Head of caudate nucleus (tissue), 42 donors: ENCODE measurements at regions not wholly inside any gene's neighbourhood (a gene's known extent, or its start where the extent isn't known, plus 50 kb on each side); places are given as distances from the start of the nearest gene placed in this dataset.

Experiments used
- DNase-seq, 42 donors: peaks; one replicate each; pipeline versions ENCODE4 v3.0.0 to v3.0.0-alpha.2; 2020 to 2021; ENCODE audit warnings: mixed read lengths in 7 of 42
- intact Hi-C: fragments of 100-400 bp; cut with DNase I; formaldehyde crosslinking; loops from one replicate; pipeline ENCODE4 v1.15.0; 2022

GRCh38 chr6:71179249-71179885 is 109.2 kb upstream of the OGFRL1 start:
- intact Hi-C loops, result no loop called here
- peak in 1 of 42 donors; percentile 6 for DNase-seq

GRCh38 chr6:71181565-71181964 is 107.0 kb upstream of the OGFRL1 start:
- no peak for DNase-seq
- intact Hi-C loops, result no loop called here

DNA sequence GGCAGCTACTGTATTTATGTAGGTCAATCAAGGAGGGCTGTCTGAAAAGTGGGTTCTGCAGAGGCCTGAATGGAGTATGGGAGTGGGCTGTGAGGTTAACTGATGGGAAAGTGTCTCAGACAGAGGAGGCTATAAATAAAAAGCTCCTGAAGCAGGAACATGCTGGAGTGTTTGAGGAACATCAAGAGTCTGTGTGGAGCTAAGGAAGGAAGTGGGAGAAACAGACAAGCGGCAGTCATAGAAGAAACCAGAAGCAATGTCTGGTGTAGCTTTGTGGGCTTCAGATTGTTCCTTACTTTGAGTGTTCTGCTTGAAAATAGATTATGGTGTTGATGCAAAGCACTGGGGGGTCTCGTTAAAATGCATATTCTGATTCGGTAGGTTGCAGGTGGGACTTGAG is 101.5 kb upstream of the OGFRL1 start:
- DNase-seq, result peak in 3 of 42 donors; percentile 2 to 36 (median 11)
- intact Hi-C loops, result no loop called here

DNA sequence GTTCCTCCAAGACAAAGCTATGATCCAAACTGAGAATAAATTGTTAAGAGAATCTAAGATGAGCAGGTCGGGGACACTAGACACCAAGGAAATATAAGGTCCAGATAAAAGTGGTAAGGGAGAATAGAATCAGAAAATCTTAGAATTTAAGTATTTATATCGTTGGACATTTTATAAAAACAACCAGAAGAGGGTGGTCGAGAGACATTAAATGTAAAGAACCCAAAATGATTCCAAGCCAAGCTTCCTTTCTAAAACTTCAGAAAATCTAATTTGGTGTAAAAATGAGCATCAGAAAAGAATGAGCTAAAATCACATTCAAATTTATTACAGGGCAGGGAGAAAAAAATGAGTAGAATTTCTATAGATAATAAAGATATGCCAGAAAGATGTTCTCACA is 97.8 kb upstream of the OGFRL1 start:
- no peak for DNase-seq
- intact Hi-C loops, result loop anchor here (10.0 kb wide), 1 partner anchor 154 kb away; no protein-coding TSS in a partner anchor

- intact Hi-C loops, result loop anchor here (10.0 kb wide), 1 partner anchor 150 kb away; no protein-coding TSS in a partner anchor
- DNase-seq, result no peak
Observed at GRCh38 chr6:71194724-71195123, 93.9 kb upstream of the OGFRL1 start.

DNA sequence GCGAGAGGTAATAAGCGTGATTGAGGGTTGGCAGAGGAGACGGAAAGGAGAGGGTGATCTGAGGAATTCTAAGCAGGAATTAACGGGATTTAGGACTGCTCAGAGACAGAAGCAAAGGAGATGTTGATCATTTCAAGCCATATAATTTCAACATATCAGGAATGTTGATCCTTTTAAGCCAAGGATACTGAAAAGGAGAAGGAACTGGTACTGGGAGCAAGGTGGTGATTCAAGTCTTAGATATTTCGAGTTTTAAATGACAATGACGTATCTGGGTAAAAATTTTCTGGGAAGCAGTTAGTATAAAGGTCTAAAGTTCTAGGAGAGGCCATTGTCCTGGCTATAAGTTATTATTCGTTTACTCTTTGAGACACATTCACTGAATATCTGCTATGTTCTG is 91.3 kb upstream of the OGFRL1 start:
- intact Hi-C loops, result loop anchor here (10.0 kb wide), 1 partner anchor 148 kb away; no protein-coding TSS in a partner anchor
- DNase-seq, result no peak

DNA sequence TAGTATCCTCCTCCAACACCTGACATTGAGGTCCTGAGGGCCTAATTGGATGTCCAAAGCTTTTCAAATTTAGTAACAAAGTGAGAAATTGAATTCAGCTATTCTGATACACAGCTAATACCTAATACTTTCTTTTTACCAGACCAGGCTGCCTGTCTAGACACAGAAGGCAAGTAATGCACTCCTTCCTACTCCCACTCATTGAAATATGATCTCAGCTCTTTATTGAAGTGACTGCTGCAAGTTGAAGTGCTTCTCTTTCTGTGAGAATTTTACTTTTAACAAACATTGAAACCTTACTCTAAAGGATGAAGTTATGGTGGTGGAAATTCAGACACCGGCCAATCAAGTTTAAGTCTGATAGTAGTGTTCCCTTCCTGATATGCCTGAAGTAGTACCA is 90.8 kb upstream of the OGFRL1 start:
- DNase-seq, result no peak
- intact Hi-C loops, result loop anchor here (10.0 kb wide), 1 partner anchor 147 kb away; no protein-coding TSS in a partner anchor

DNA sequence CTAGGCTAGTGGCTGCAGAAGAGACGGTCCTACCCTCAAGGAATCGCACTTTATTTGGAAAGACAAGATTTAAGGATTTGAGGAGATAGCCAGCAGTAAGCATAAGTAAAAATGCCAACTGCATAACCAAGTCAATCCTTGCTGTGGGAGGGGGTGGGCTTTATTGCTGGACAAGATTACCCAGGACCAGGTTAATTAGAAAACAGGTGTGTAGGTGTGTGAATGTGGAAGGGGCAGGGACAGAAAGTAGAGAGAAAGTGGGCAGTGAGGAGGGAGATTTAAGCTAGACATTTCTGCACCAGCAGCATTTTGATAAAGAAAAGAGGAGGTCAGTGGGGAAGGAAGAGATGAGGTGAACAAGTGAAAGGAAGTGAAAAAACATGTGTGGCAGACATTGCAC is 89.7 kb upstream of the OGFRL1 start:
- intact Hi-C loops, result loop anchor here (10.0 kb wide), 1 partner anchor 146 kb away; no protein-coding TSS in a partner anchor
- DNase-seq, result no peak

DNA sequence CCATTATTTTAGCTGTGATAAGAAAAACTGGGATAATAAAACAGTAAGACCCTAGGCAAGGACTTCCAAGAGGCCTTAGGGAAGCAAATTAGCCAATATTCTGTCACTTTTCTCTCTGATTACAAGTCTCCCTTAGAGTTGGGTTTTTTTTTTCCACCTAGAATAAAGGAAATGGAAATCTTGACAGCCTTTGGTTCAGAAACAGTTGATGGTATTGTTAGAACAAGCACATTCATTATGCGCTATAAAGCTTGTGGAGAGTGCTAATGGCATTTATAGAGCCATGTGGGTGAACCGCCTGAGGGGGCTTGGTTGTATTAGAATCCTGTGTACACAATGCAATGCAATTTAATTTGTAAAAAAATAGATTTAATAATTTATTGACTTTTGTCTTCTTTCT is 88.9 kb upstream of the OGFRL1 start:
- intact Hi-C loops, result loop anchor here (10.0 kb wide), 1 partner anchor 145 kb away; no protein-coding TSS in a partner anchor
- DNase-seq, result no peak

DNA sequence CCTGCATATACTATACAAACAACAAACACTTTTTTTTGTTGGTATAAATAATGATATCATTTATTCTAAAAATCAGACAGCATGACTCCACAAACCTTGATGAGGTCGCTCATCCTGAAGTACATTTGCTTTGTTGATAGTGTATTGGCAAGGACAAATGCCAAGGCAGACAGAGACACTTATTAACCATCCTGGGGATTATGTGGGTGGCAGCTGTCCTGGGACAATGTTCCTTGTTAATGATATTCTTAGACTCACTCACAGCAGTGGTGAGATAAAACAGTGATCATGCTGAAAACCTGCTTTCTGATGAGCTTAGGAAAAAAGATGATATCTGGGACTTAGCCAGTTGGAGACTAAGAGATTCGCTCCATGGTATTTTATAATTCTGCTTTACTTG is 85.4 kb upstream of the OGFRL1 start:
- intact Hi-C loops, result no loop called here
- no peak for DNase-seq

DNA sequence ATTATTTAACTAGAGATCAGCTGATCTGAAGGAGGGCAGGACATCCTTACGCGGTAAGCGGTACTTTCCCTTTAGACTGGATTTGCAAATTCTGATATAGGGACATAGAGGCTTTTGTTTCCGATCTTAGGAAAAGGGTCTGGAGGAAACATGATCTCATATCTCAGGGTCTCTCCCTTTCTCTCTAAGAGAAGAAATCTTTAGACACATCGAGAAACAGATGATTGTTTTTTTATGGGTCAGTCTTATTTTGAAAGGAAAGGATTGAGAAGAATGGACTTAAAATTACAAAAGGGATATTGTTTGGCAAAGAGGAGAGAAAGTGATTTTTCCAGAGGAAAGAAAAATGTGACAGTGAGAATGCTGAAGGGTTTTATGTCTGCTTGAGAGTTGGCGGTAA is 83.9 kb upstream of the OGFRL1 start:
- intact Hi-C loops, result no loop called here

DNA sequence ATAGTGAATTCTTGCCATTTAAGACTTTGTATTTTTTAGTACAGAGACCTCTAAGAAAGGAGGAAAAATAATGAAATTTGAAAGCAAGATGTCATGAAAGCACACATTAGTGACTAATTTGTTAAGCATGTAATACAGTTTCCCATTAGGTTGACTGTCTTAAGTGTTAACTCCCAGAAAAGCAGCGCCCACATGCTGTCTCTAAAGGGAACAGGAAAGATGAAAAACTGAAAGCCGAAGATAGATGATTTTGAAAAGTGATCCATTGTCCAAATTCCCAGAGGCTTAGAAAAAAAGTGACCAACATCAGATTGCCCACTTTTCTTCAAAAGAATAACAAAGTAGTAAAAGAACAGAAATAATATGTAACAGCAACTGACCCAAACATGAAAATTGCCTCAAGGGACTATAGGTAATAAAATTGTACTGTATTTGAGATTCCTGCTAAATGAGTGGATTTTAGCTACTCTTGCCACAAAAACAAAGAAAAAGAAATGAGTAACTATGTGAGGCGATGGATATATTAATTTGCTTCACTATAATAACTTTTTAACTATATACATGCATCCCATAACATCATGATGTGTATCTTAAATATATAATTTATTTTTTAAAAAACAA is 83.2 kb upstream of the OGFRL1 start:
- DNase-seq, result peak in 8 of 42 donors; percentile 1 to 50 (median 13)
- intact Hi-C loops, result no loop called here

More for the DNA sequence above, 83.9 kb upstream of the OGFRL1 start:
- no peak for DNase-seq

- no peak for DNase-seq
- intact Hi-C loops, result no loop called here
Observed at GRCh38 chr6:71206089-71206488, 82.5 kb upstream of the OGFRL1 start.

DNA sequence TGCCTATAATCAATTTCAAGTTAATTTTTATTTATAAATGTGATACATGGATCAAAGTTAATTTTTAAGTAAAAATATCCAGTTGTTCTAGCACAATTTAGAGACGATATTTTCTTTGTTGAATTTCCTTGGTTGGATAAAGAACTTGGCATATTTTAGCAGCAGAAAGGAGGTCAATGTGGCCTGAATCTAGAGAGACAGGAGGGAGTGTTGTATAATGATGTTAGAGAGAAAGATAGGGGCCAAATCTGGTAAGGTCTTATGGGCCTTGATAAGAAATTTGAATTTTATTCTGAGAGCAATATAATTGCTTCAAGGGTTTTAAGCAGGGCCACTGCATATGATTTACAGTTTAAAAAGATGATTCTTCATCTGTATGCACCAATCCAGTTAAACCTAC is 79.4 kb upstream of the OGFRL1 start:
- DNase-seq, result no peak
- intact Hi-C loops, result no loop called here

- intact Hi-C loops, result no loop called here
- DNase-seq, result no peak
Observed at GRCh38 chr6:71209626-71210025, 79.0 kb upstream of the OGFRL1 start.

GRCh38 chr6:71211799-71212198 is 76.8 kb upstream of the OGFRL1 start:
- DNase-seq, result no peak
- intact Hi-C loops, result no loop called here

DNA sequence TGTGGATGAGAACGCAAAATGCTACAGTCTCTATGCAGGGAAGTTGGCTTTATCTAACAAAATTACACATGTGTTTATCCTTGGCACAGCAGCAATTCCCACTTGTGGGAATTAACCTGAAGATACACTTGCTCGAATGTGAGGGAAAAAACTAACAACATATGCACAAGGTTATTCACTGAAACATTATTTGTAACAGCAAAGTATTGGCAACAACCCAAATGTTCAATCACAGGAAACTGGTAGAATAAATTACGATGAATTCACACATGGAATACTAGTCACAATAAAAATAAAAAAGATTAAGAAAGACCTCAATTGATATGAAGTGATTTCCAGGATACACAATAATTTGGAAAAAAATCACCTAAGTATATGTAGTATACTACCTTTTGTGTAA is 68.1 kb upstream of the OGFRL1 start:
- intact Hi-C loops, result no loop called here
- no peak for DNase-seq

DNA sequence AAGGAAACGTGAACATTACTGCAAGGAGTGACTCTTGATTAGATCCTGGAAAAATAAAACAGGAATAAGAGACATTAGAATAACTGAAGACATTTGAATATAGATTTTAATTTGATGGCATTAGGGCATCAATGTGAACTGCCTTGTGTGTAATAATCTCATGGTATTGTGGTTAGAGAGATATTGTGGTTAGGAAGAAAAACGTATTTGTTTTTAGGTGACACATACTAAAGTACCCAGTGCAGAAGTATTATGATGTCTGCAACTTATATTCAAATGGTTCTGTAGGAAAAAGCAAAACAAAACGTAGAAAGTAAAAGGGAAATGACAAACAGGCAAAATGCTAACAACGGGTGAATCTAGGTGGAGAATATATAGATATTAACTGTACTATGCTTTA is 65.9 kb upstream of the OGFRL1 start:
- intact Hi-C loops, result no loop called here
- no peak for DNase-seq

DNA sequence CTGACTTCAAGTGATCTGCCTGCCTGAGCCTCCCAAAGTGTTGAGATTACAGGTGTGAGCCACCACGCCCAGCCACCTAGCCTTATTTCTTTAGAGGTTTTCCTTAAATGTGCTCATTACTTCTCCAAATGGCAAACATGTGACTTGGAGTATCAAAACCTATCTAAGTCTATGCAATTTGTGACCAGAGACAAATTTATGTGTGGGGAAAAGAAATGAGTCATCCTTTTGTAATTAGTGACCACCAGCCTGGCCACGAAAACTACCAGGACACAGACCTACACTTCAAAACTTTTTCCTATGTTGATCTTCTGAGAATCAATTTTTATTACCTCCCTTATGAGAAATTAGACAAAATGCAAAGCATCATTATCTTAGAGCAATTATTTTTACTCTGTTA is 64.6 kb upstream of the OGFRL1 start:
- intact Hi-C loops, result no loop called here
- no peak for DNase-seq

GRCh38 chr6:71226151-71226550 is 62.5 kb upstream of the OGFRL1 start:
- no peak for DNase-seq
- intact Hi-C loops, result no loop called here

- no peak for DNase-seq
- intact Hi-C loops, result no loop called here
Observed at GRCh38 chr6:71228461-71229041, 60.1 kb upstream of the OGFRL1 start.
